Peyer's patch (tissue), 4 donors: ENCODE measurements at regions not wholly inside any gene's neighbourhood (a gene's known extent, or its start where the extent isn't known, plus 50 kb on each side); places are given as distances from the start of the nearest gene placed in this dataset.

Source experiments
- POLR2A ChIP-seq, 2 donors: fragments of 450-650 bp; IDR thresholded peaks; one replicate each; pipeline ENCODE4 v1.5.1; 2017; ENCODE audit warnings: antibody characterized with exemption in 2 of 2, mild to moderate bottlenecking in 2 of 2, moderate library complexity in 2 of 2
- TF ChIP-seq, protein P1 (sequence below), 6 experiments: fragments of 450-650 bp in 4 of 6; fragments of 200-600 bp in 2 of 6; sonication (generic) in 1 of 6; IDR thresholded peaks; one replicate each; pipeline ENCODE4 v1.5.1; 2017 to 2019; ENCODE audit warnings: antibody characterized with exemption in 6 of 6, mild to moderate bottlenecking in 3 of 6, moderate library complexity in 1 of 6

- TF ChIP-seq, protein P1, sequence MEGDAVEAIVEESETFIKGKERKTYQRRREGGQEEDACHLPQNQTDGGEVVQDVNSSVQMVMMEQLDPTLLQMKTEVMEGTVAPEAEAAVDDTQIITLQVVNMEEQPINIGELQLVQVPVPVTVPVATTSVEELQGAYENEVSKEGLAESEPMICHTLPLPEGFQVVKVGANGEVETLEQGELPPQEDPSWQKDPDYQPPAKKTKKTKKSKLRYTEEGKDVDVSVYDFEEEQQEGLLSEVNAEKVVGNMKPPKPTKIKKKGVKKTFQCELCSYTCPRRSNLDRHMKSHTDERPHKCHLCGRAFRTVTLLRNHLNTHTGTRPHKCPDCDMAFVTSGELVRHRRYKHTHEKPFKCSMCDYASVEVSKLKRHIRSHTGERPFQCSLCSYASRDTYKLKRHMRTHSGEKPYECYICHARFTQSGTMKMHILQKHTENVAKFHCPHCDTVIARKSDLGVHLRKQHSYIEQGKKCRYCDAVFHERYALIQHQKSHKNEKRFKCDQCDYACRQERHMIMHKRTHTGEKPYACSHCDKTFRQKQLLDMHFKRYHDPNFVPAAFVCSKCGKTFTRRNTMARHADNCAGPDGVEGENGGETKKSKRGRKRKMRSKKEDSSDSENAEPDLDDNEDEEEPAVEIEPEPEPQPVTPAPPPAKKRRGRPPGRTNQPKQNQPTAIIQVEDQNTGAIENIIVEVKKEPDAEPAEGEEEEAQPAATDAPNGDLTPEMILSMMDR (IDR thresholded peaks at IDR 0.05), result no peak
- TF ChIP-seq POLR2A (IDR thresholded peaks at IDR 0.05), result no peak
These were observed 129.1 kb upstream of the ANKRD28 start for GRCh38 chr3:15926871-15927270.
